ENCODE measurements at regions not wholly inside any gene's neighbourhood (a gene's known extent, or its start where the extent isn't known, plus 50 kb on each side); places are given as distances from the start of the nearest gene placed in this dataset.

DNA sequence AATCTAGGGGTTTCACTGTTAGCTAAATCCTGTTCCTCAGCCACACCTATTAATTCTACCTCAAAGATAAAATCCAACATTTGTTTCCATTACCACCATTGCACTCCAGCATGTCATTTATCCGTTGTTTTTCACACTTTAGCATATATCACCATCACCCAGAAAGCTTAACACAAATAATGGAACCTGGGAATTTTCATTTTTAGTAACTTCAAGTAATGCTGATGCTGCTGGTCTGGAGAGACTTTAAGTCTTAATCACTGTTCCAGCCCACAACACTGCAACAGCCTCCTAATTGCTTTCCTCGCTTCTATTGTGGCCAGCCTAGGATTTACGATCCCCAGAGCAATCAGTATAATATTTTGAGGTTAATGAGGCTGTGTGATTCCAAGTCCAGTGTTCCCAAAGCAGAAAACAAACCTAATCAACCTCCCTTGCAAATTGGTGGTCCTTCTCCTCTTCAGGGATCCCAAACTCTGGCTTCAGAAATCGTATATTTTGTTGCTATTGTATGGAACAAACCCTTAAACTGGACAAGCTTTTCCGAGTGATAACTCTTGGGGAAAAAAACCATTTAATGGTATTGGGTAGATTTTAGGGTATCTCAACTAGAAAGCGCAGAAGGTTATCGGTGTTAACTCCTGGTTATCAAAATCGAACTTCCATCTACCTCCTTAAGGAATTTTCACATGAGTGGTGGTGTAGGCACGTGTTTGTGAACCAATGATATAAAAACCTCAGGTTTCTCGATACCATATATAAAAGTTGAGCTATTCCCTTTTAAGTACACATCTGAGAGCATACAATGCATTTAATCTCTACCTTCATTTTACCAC lies 50.0 kb upstream of the BOLA1 start:
- ATAC-seq = no peak
- no peak for TF ChIP-seq ISL1 (CRISPR knock-in tag; IDR thresholded peaks at IDR 0.05)
- TF ChIP-seq BACH2 (CRISPR knock-in tag; IDR thresholded peaks at IDR 0.05; ENCODE audit: borderline replicate concordance) = no peak
- TF ChIP-seq RARB (CRISPR knock-in tag; IDR thresholded peaks at IDR 0.05) = 0 out of 2 replicates have a peak, but pooled peaks have one; percentile 3

Measured in SK-N-SH treated with all-trans-retinoic acid at 6 μM for 48 hours (cell line).